ENCODE measurements at regions not wholly inside any gene's neighbourhood (a gene's known extent, or its start where the extent isn't known, plus 50 kb on each side); places are given as distances from the start of the nearest gene placed in this dataset.

DNA sequence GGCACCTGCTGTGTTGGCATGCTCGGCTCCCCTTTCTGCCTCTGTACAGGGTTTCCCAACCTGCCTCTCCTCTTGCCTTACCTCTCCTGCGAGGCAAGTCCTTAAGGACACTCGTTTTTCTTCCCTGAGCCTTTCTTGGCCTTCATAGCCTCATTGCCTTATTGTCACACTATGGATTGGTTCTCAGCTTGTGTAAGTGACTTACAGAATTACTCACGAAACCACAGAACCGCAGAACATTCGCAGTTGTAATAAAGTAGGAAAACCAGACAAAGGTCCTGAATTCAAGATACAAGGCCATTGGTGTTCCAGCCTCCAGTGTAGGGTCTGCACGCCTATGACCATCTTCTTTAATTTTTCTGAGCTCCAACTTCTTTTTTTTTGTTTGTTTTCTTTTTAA is 317.6 kb upstream of the SMIM21 start:
- no peak for DNase-seq (ENCODE audit: low spot score)
- BruUV-seq (replicated peaks) = no TSS peak
- intact Hi-C loops (cut with micrococcal nuclease; ENCODE audit: unreplicated experiment) = no loop called here

DNA sequence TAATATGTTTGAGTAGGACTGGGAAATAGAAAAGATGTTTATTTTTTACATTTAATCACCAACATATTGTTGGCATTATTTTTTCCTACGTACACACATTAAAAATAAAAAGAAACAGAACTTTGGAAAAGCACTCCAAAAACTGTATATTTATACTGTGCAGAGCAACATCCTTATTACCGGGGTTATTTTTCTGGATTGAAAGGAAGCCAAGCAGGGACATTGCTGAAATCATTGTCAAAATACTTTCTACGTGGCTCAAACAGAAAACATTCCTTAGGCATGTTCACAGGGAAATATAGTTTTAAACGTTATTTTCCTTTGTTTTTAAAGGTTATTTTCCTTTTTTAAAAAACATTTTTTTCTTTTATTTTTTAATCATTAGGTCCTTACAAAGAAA is 315.0 kb upstream of the SMIM21 start:
- H3K4me3 ChIP-seq (ENCODE audit: low read depth, low read length, poor library complexity, severe bottlenecking) = no peak overlapping the region
- no peaks in the 10 kb centered on the region for H3K4me1 ChIP-seq (ENCODE audit: insufficient read depth, low read length, poor library complexity, severe bottlenecking)
- no peaks in the 10 kb centered on the region for H3K9me3 ChIP-seq (ENCODE audit: low read length)
- no TSS peak for BruUV-seq (replicated peaks)
- H3K4me2 ChIP-seq (ENCODE audit: low read length) = no peak overlapping the region
- no peaks in the 10 kb centered on the region for H3K36me3 ChIP-seq (ENCODE audit: insufficient read depth, low read length)
- no peak for DNase-seq (ENCODE audit: low spot score)
- ChIA-PET POLR2A (no interaction called here), CTCF (ENCODE audit: unreplicated experiment) (no interaction called here)
- H2AFZ ChIP-seq (ENCODE audit: low read length) = no peak overlapping the region
- no peaks in the 10 kb centered on the region for H4K20me1 ChIP-seq (ENCODE audit: insufficient read depth, low read length)
- no peak overlapping the region for H3K27ac ChIP-seq (ENCODE audit: low read depth, low read length, poor library complexity, severe bottlenecking)
- TF ChIP-seq, protein P1, sequence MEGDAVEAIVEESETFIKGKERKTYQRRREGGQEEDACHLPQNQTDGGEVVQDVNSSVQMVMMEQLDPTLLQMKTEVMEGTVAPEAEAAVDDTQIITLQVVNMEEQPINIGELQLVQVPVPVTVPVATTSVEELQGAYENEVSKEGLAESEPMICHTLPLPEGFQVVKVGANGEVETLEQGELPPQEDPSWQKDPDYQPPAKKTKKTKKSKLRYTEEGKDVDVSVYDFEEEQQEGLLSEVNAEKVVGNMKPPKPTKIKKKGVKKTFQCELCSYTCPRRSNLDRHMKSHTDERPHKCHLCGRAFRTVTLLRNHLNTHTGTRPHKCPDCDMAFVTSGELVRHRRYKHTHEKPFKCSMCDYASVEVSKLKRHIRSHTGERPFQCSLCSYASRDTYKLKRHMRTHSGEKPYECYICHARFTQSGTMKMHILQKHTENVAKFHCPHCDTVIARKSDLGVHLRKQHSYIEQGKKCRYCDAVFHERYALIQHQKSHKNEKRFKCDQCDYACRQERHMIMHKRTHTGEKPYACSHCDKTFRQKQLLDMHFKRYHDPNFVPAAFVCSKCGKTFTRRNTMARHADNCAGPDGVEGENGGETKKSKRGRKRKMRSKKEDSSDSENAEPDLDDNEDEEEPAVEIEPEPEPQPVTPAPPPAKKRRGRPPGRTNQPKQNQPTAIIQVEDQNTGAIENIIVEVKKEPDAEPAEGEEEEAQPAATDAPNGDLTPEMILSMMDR (conservative IDR thresholded peaks at IDR 0.05; ENCODE audit: low read length) = no peak
- TF ChIP-seq EZH2phosphoT487 (IDR thresholded peaks at IDR 0.05; ENCODE audit: borderline replicate concordance, low read depth, low read length) = no peak
- no peaks in the 10 kb centered on the region for H3K9me2 ChIP-seq (ENCODE audit: insufficient read depth, low read length)
- no peaks in the 10 kb centered on the region for H3K79me2 ChIP-seq (ENCODE audit: insufficient read depth, low read depth, low read length)
- intact Hi-C loops (cut with micrococcal nuclease; ENCODE audit: unreplicated experiment) = no loop called here

More for the DNA sequence above, 317.6 kb upstream of the SMIM21 start:
- Histone ChIP-seq H3K9me3 (ENCODE audit: low read length) (no peaks in the 10 kb centered on the region), H3K4me3 (ENCODE audit: low read depth, low read length, poor library complexity, severe bottlenecking) (no peak overlapping the region), H3K27ac (ENCODE audit: low read depth, low read length, poor library complexity, severe bottlenecking) (no peak overlapping the region), H3K79me2 (ENCODE audit: insufficient read depth, low read depth, low read length) (no peaks in the 10 kb centered on the region), H3K9me2 (ENCODE audit: insufficient read depth, low read length) (no peaks in the 10 kb centered on the region), H2AFZ (ENCODE audit: low read length) (no peak overlapping the region), H4K20me1 (ENCODE audit: insufficient read depth, low read length) (no peaks in the 10 kb centered on the region), H3K4me1 (ENCODE audit: insufficient read depth, low read length, poor library complexity, severe bottlenecking) (no peaks in the 10 kb centered on the region), H3K36me3 (ENCODE audit: insufficient read depth, low read length) (no peaks in the 10 kb centered on the region), H3K4me2 (ENCODE audit: low read length) (no peak overlapping the region)
- no peak for TF ChIP-seq EZH2phosphoT487 (IDR thresholded peaks at IDR 0.05; ENCODE audit: borderline replicate concordance, low read depth, low read length)
- TF ChIP-seq, protein P1 (conservative IDR thresholded peaks at IDR 0.05; ENCODE audit: low read length) = no peak
- ChIA-PET CTCF (ENCODE audit: unreplicated experiment) (no interaction called here), POLR2A (no interaction called here)

DNA sequence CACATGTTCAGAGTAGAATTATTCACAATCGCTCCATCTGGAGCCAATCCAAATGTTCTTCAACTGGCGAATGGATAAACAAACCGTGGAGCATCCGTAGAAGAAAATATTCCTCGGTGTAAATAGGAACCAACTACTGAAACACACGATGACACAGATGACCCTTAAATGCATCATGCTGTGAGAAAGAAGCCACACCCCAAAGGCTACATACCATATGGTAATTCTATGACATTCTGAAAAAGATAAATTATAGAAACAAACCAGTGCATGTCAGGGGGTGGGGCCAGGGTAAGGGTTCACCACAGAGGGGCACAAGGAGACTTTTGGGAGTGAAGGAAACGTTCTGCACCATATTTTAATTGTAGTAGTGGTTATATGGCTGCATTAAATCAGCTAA is 312.2 kb upstream of the SMIM21 start:
- CTCF ChIA-PET (ENCODE audit: unreplicated experiment) = no interaction called here
- Histone ChIP-seq H3K36me3 (ENCODE audit: insufficient read depth, low read length) (no peaks in the 10 kb centered on the region), H3K27ac (ENCODE audit: low read depth, low read length, poor library complexity, severe bottlenecking) (no peak overlapping the region), H3K4me2 (ENCODE audit: low read length) (no peak overlapping the region), H3K9me3 (ENCODE audit: low read length) (no peaks in the 10 kb centered on the region), H3K4me1 (ENCODE audit: insufficient read depth, low read length, poor library complexity, severe bottlenecking) (no peaks in the 10 kb centered on the region), H2AFZ (ENCODE audit: low read length) (no peak overlapping the region), H3K9me2 (ENCODE audit: insufficient read depth, low read length) (no peaks in the 10 kb centered on the region), H3K79me2 (ENCODE audit: insufficient read depth, low read depth, low read length) (no peaks in the 10 kb centered on the region), H4K20me1 (ENCODE audit: insufficient read depth, low read length) (no peaks in the 10 kb centered on the region), H3K4me3 (ENCODE audit: low read depth, low read length, poor library complexity, severe bottlenecking) (no peak overlapping the region)
- no peak for TF ChIP-seq EZH2phosphoT487 (IDR thresholded peaks at IDR 0.05; ENCODE audit: borderline replicate concordance, low read depth, low read length)
- TF ChIP-seq, protein P1 (conservative IDR thresholded peaks at IDR 0.05; ENCODE audit: low read length) = no peak
- intact Hi-C loops (cut with micrococcal nuclease; ENCODE audit: unreplicated experiment) = no loop called here
- DNase-seq (ENCODE audit: low spot score) = no peak
- BruUV-seq (replicated peaks) = no TSS peak
- POLR2A ChIA-PET = no interaction called here
